Testis (tissue), 2 donors: ENCODE measurements at regions not wholly inside any gene's neighbourhood (a gene's known extent, or its start where the extent isn't known, plus 50 kb on each side); places are given as distances from the start of the nearest gene placed in this dataset.

Source experiments
- POLR2A ChIP-seq: fragments of 450-650 bp; IDR thresholded peaks from one replicate; pipeline ENCODE4 v1.6.1; 2017; ENCODE audit warnings: antibody characterized with exemption, mild to moderate bottlenecking, moderate library complexity
- TF ChIP-seq, protein P1 (sequence below), 3 experiments: fragments of 450-650 bp in 2 of 3; fragments of 200-600 bp in 1 of 3; sonication (generic) in 1 of 3; IDR thresholded peaks; one replicate each; pipeline ENCODE4 v1.5.1; 2016 to 2019; ENCODE audit warnings: antibody characterized with exemption in 3 of 3, mild to moderate bottlenecking in 2 of 3, moderate library complexity in 1 of 3

DNA sequence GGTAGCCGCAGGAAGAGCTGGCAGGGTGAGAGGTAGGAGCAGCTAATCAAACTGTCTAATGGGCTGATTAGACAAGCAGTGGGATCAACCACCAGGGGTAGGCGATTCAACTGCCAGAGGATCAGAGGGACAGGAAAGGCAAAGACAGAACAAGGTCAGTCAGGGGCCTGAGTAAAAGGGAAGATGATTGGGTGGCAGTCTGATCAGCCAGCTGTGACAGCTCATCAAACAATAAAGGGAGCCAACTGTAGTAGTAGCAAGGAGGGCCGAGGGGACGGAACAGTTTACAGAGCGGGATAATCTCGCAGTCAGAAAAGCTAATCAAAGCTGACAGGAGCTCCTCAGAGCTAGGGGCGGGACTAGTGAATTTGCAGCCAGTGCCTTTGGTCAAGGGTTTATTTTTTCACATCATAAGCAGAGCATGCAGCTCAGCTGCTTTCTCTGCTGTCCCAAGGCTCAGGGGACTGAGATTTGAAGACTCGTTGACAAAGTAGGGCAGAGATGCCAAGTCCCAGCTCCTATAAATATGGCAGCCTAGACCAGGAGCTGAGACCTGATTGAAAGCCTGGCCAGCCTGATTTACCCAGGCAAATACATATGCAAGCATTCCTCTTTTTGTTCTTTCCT lies 418.2 kb downstream of the GABRG2 start:
- TF ChIP-seq, protein P1, sequence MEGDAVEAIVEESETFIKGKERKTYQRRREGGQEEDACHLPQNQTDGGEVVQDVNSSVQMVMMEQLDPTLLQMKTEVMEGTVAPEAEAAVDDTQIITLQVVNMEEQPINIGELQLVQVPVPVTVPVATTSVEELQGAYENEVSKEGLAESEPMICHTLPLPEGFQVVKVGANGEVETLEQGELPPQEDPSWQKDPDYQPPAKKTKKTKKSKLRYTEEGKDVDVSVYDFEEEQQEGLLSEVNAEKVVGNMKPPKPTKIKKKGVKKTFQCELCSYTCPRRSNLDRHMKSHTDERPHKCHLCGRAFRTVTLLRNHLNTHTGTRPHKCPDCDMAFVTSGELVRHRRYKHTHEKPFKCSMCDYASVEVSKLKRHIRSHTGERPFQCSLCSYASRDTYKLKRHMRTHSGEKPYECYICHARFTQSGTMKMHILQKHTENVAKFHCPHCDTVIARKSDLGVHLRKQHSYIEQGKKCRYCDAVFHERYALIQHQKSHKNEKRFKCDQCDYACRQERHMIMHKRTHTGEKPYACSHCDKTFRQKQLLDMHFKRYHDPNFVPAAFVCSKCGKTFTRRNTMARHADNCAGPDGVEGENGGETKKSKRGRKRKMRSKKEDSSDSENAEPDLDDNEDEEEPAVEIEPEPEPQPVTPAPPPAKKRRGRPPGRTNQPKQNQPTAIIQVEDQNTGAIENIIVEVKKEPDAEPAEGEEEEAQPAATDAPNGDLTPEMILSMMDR (IDR thresholded peaks at IDR 0.05), result no peak
- no peak for TF ChIP-seq POLR2A
